Fibroblast of lung (primary cell): ENCODE measurements at regions not wholly inside any gene's neighbourhood (a gene's known extent, or its start where the extent isn't known, plus 50 kb on each side); places are given as distances from the start of the nearest gene placed in this dataset.

Experiments
- CTCF ChIP-seq, 2 donors: IDR thresholded peaks in 1 of 2; conservative IDR thresholded peaks in 1 of 2; 1 replicate in 1 of 2; 2 replicates in 1 of 2; pipeline ENCODE4 v1.5.1; 2011 to 2012; ENCODE audit warnings: low read length in 2 of 2, control low read depth in 1 of 2, inconsistent platforms in 1 of 2, low read depth in 1 of 2, mild to moderate bottlenecking in 1 of 2
- EZH2 ChIP-seq: IDR thresholded peaks from 2 replicates; pipeline ENCODE4 v1.5.1; 2012; ENCODE audit warnings: low read length, control low read depth, mild to moderate bottlenecking; ENCODE audit errors: missing control alignments

- no peak for TF ChIP-seq CTCF (conservative IDR thresholded peaks at IDR 0.05 in 1 of 2, IDR thresholded peaks at IDR 0.05 in 1 of 2; ENCODE audit: low read depth in 1 of 2, low read length in 2 of 2)
- TF ChIP-seq EZH2, result no peak
Observed at GRCh38 chr6:67353861-67354260, 1281.2 kb upstream of the ADGRB3 start.
